ENCODE measurements at regions not wholly inside any gene's neighbourhood (a gene's known extent, or its start where the extent isn't known, plus 50 kb on each side); places are given as distances from the start of the nearest gene placed in this dataset.

- H3K36me3 Mint-ChIP-seq (ENCODE audit: low read depth), result no peaks in the 10 kb centered on the region
- H3K36me3 ChIP-seq (ENCODE audit: insufficient read depth, low read length), result no peaks in the 10 kb centered on the region
- ChIA-PET CTCF (no interaction called here), POLR2A (no interaction called here)
- H3K27me3 Mint-ChIP-seq, result no peaks in the 10 kb centered on the region
- no peak overlapping the region for H3K4me3 ChIP-seq (ENCODE audit: low read length)
- H3K27me3 ChIP-seq (ENCODE audit: control insufficient read depth in 1 of 2, insufficient read depth in 2 of 2, low read length in 2 of 2), result no peaks in the 10 kb centered on the region
- H3K27ac ChIP-seq (ENCODE audit: low read depth in 1 of 2, low read length in 2 of 2), result no peak overlapping the region
- DNase-seq (no peak), ATAC-seq (ENCODE audit: poor library complexity) (no peak)
- intact Hi-C loops (cut with DNase I, micrococcal nuclease), result no loop called here
- H3K9me3 Mint-ChIP-seq, result peaks cover 4% of the 10 kb centered on the region
- H3K4me1 ChIP-seq (ENCODE audit: insufficient read depth, low read length), result no peaks in the 10 kb centered on the region
- no peak for TF ChIP-seq CTCF (IDR thresholded peaks at IDR 0.05)
- H3K27ac Mint-ChIP-seq, result no peak overlapping the region
- H3K9me3 ChIP-seq (ENCODE audit: control insufficient read depth in 1 of 2, insufficient read depth in 1 of 2, low read length in 2 of 2), result no peaks in the 10 kb centered on the region
- no peaks in the 10 kb centered on the region for H3K4me1 Mint-ChIP-seq (ENCODE audit: low read depth)
- H3K4me3 Mint-ChIP-seq, result no peak overlapping the region
These were observed 249.9 kb downstream of the IPMK start for GRCh38 chr10:58017719-58018367.

DNA sequence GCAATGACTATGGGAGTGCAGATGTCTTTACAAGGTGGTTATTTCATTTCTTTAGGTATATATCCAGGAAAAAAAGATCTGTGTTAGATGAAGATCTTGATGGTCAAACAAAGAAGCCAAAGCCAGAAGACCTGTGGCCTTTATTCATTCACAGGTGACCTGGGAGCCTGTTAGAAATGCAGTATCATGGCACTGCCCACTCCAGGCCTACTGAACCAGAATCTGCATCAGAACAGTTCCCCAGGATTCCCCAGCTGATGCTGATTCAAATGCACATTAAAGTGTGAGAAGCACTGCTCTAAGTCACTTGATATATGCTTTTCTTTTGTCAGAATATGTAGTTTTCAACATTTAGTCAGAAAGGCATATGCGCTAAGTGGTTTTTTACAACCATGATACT is 251.1 kb downstream of the IPMK start:
- H3K4me1 Mint-ChIP-seq (ENCODE audit: low read depth), result no peaks in the 10 kb centered on the region
- Histone ChIP-seq H3K27ac (ENCODE audit: low read depth in 1 of 2, low read length in 2 of 2) (no peak overlapping the region), H3K27me3 (ENCODE audit: control insufficient read depth in 1 of 2, insufficient read depth in 2 of 2, low read length in 2 of 2) (no peaks in the 10 kb centered on the region), H3K9me3 (ENCODE audit: control insufficient read depth in 1 of 2, insufficient read depth in 1 of 2, low read length in 2 of 2) (no peaks in the 10 kb centered on the region), H3K4me3 (ENCODE audit: low read length) (no peak overlapping the region), H3K4me1 (ENCODE audit: insufficient read depth, low read length) (no peaks in the 10 kb centered on the region), H3K36me3 (ENCODE audit: insufficient read depth, low read length) (no peaks in the 10 kb centered on the region)
- no peak for TF ChIP-seq CTCF (IDR thresholded peaks at IDR 0.05)
- ATAC-seq (ENCODE audit: poor library complexity) (no peak), DNase-seq (no peak)
- no peak overlapping the region for H3K4me3 Mint-ChIP-seq
- no peaks in the 10 kb centered on the region for H3K27me3 Mint-ChIP-seq
- ChIA-PET CTCF (no interaction called here), POLR2A (no interaction called here)
- H3K36me3 Mint-ChIP-seq (ENCODE audit: low read depth), result no peaks in the 10 kb centered on the region
- H3K27ac Mint-ChIP-seq, result no peak overlapping the region
- intact Hi-C loops (cut with DNase I, micrococcal nuclease), result no loop called here
- no peaks in the 10 kb centered on the region for H3K9me3 Mint-ChIP-seq

DNA sequence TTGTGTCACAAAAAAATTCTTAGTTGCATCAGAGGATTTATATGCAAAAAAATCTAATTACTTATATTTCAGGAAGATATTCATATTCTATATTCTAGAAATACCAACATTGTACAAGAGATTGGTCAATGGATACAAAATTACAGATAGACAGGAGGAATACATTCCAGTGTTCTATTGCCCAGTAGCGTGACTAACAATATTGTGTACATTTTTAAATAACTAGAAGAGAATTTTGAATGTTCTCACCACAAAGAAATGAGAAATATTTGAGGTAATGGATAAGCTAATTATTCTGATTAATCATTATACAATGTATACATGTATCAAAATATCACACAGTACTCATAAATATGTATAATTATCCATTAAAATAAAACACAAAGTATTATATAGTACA is 253.3 kb downstream of the IPMK start:
- H3K36me3 ChIP-seq (ENCODE audit: insufficient read depth, low read length), result no peaks in the 10 kb centered on the region
- Mint-ChIP-seq H3K27ac (no peak overlapping the region), H3K4me1 (ENCODE audit: low read depth) (no peaks in the 10 kb centered on the region), H3K4me3 (no peak overlapping the region), H3K36me3 (ENCODE audit: low read depth) (no peaks in the 10 kb centered on the region), H3K27me3 (no peaks in the 10 kb centered on the region), H3K9me3 (no peaks in the 10 kb centered on the region)
- DNase-seq (no peak), ATAC-seq (ENCODE audit: poor library complexity) (no peak)
- POLR2A ChIA-PET, result no interaction called here
- no peak overlapping the region for H3K27ac ChIP-seq (ENCODE audit: low read depth in 1 of 2, low read length in 2 of 2)
- no peaks in the 10 kb centered on the region for H3K9me3 ChIP-seq (ENCODE audit: control insufficient read depth in 1 of 2, insufficient read depth in 1 of 2, low read length in 2 of 2)
- intact Hi-C loops (cut with DNase I, micrococcal nuclease), result no loop called here
- no peak overlapping the region for H3K4me3 ChIP-seq (ENCODE audit: low read length)
- no peaks in the 10 kb centered on the region for H3K27me3 ChIP-seq (ENCODE audit: control insufficient read depth in 1 of 2, insufficient read depth in 2 of 2, low read length in 2 of 2)
- TF ChIP-seq CTCF (IDR thresholded peaks at IDR 0.05), result no peak
- CTCF ChIA-PET, result no interaction called here
- no peaks in the 10 kb centered on the region for H3K4me1 ChIP-seq (ENCODE audit: insufficient read depth, low read length)

Measured in CD4-positive, alpha-beta T cell (primary cell).